ENCODE measurements at regions not wholly inside any gene's neighbourhood (a gene's known extent, or its start where the extent isn't known, plus 50 kb on each side); places are given as distances from the start of the nearest gene placed in this dataset.

DNA sequence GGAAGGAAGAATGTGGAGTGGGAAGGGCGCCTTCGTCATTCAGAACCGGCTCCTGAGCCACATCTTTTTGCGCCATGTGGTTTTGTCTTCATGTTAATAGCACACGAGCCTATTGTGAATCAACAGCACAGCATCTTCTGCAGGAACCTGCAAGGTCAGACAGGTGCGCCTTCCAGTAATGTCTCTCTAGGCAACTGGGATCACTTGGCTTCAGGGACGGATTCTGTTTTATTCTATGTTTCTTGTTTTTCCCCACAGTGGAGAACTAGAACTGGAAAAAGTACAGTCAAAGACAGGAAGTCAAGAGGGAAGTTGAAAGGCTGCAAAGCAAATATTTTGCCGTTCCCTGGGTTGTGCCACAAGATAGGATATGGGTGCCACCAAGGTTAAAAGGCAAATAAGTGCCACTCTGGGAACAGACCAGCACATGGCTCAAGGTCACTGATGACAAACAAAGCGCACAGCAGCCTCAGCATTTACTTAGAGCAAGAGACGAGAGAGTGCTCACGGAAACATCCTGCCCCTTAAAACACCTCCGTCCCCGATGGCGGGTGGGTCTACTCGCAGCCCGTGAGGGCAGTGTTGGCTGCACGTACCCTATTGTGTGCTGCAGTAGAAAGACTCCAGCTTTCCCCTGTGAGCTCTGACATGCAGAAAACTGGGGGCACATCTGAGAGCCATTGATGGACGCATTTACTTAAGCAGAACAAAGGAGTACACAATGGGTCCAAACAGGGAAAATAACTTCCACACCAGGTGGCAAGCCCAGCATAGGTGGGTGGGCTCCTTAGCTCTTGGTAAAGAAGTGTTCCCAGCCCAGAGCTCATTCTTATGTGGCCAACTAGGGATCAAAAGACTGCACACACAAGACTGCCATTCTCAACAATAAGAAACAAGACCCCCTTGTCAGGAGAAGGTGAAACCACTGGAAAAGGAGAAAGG, 107.2 kb upstream of the PARD3B start (continued):
- TF ChIP-seq NAIF1 (CRISPR knock-in tag; IDR thresholded peaks at IDR 0.05; ENCODE audit: borderline replicate concordance) (no peak), ZNF589 (CRISPR knock-in tag; conservative IDR thresholded peaks at IDR 0.05) (no peak), ZNF674 (CRISPR knock-in tag; IDR thresholded peaks at IDR 0.05; ENCODE audit: low read depth) (no peak), PPARG (CRISPR knock-in tag; conservative IDR thresholded peaks at IDR 0.05) (no peak), CCAR2 (optimal IDR thresholded peaks at IDR 0.05; ENCODE audit: low read depth, low read length) (no peak), JUND (CRISPR knock-in tag; IDR thresholded peaks at IDR 0.05) (no peak), ZNF383 (CRISPR knock-in tag; IDR thresholded peaks at IDR 0.05; ENCODE audit: borderline replicate concordance) (no peak), ZNF224 (CRISPR knock-in tag; IDR thresholded peaks at IDR 0.05) (no peak), GATA4 (IDR thresholded peaks at IDR 0.05; ENCODE audit: borderline replicate concordance, low read depth) (0 out of 2 replicates have a peak, but pooled peaks have one; percentile 26), ZSCAN29 (CRISPR knock-in tag; conservative IDR thresholded peaks at IDR 0.05) (no peak), TRIM24 (CRISPR knock-in tag; IDR thresholded peaks at IDR 0.05) (0 out of 2 replicates have a peak, but pooled peaks have one; percentile 7), RFXANK (CRISPR knock-in tag; IDR thresholded peaks at IDR 0.05) (no peak), PAF1 (CRISPR knock-in tag; IDR thresholded peaks at IDR 0.05) (no peak), ZSCAN20 (CRISPR knock-in tag; IDR thresholded peaks at IDR 0.05; ENCODE audit: borderline replicate concordance) (no peak), NFE2L1 (CRISPR knock-in tag; IDR thresholded peaks at IDR 0.05; ENCODE audit: borderline replicate concordance) (no peak), MAFK (conservative IDR thresholded peaks at IDR 0.05 in 1 of 2, IDR thresholded peaks at IDR 0.05 in 1 of 2; ENCODE audit: low read length in 2 of 2) (0 out of 4 replicates have a peak, but pooled peaks of 1 of the 2 experiments have one; percentile 8), ZNF263 (CRISPR knock-in tag; IDR thresholded peaks at IDR 0.05) (peak; percentile 75; the same call in 1 of the 2 replicates), ZFAT (CRISPR knock-in tag; conservative IDR thresholded peaks at IDR 0.05) (no peak), ZFX (CRISPR knock-in tag; IDR thresholded peaks at IDR 0.05; ENCODE audit: low read depth) (0 out of 2 replicates have a peak, but pooled peaks have one; percentile 16), SSRP1 (CRISPR knock-in tag; IDR thresholded peaks at IDR 0.05) (no peak), SMAD3 (CRISPR knock-in tag; IDR thresholded peaks at IDR 0.05) (peak; percentile 49; the same call in 1 of the 2 replicates), RFX3 (CRISPR knock-in tag; IDR thresholded peaks at IDR 0.05) (no peak), ZNF773 (CRISPR knock-in tag; IDR thresholded peaks at IDR 0.05; ENCODE audit: borderline replicate concordance) (no peak), TCF7L2 (IDR thresholded peaks at IDR 0.05; ENCODE audit: low read depth, low read length) (no peak)
- TF ChIP-seq, protein P1, sequence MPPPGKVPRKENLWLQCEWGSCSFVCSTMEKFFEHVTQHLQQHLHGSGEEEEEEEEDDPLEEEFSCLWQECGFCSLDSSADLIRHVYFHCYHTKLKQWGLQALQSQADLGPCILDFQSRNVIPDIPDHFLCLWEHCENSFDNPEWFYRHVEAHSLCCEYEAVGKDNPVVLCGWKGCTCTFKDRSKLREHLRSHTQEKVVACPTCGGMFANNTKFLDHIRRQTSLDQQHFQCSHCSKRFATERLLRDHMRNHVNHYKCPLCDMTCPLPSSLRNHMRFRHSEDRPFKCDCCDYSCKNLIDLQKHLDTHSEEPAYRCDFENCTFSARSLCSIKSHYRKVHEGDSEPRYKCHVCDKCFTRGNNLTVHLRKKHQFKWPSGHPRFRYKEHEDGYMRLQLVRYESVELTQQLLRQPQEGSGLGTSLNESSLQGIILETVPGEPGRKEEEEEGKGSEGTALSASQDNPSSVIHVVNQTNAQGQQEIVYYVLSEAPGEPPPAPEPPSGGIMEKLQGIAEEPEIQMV (CRISPR knock-in tag; IDR thresholded peaks at IDR 0.05; ENCODE audit: low read depth) = peak; percentile 38; the same call in 1 of the 2 replicates
- TF ChIP-seq, protein P2, sequence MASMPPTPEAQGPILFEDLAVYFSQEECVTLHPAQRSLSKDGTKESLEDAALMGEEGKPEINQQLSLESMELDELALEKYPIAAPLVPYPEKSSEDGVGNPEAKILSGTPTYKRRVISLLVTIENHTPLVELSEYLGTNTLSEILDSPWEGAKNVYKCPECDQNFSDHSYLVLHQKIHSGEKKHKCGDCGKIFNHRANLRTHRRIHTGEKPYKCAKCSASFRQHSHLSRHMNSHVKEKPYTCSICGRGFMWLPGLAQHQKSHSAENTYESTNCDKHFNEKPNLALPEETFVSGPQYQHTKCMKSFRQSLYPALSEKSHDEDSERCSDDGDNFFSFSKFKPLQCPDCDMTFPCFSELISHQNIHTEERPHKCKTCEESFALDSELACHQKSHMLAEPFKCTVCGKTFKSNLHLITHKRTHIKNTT (CRISPR knock-in tag; IDR thresholded peaks at IDR 0.05) = no peak
- TF ChIP-seq, protein P3, sequence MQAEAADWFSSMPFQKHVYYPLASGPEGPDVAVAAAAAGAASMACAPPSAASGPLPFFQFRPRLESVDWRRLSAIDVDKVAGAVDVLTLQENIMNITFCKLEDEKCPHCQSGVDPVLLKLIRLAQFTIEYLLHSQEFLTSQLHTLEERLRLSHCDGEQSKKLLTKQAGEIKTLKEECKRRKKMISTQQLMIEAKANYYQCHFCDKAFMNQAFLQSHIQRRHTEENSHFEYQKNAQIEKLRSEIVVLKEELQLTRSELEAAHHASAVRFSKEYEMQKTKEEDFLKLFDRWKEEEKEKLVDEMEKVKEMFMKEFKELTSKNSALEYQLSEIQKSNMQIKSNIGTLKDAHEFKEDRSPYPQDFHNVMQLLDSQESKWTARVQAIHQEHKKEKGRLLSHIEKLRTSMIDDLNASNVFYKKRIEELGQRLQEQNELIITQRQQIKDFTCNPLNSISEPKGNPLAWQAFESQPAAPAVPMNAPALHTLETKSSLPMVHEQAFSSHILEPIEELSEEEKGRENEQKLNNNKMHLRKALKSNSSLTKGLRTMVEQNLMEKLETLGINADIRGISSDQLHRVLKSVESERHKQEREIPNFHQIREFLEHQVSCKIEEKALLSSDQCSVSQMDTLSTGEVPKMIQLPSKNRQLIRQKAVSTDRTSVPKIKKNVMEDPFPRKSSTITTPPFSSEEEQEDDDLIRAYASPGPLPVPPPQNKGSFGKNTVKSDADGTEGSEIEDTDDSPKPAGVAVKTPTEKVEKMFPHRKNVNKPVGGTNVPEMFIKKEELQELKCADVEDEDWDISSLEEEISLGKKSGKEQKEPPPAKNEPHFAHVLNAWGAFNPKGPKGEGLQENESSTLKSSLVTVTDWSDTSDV (CRISPR knock-in tag; IDR thresholded peaks at IDR 0.05) = no peak
